Mucosa of gallbladder (tissue), 1 donor: ENCODE measurements at regions not wholly inside any gene's neighbourhood (a gene's known extent, or its start where the extent isn't known, plus 50 kb on each side); places are given as distances from the start of the nearest gene placed in this dataset.
"Not testable (repeated sequence)": the region's sequence is repeated elsewhere in the genome, so short reads cannot be mapped to it uniquely, and the experiment has no call there.

Source experiments
- DNase-seq: peaks from one replicate; pipeline ENCODE4 v3.0.0-alpha.2; 2020; ENCODE audit warnings: low spot score
- donor health status: DM: no; HTN: no; CAD: no.

DNA sequence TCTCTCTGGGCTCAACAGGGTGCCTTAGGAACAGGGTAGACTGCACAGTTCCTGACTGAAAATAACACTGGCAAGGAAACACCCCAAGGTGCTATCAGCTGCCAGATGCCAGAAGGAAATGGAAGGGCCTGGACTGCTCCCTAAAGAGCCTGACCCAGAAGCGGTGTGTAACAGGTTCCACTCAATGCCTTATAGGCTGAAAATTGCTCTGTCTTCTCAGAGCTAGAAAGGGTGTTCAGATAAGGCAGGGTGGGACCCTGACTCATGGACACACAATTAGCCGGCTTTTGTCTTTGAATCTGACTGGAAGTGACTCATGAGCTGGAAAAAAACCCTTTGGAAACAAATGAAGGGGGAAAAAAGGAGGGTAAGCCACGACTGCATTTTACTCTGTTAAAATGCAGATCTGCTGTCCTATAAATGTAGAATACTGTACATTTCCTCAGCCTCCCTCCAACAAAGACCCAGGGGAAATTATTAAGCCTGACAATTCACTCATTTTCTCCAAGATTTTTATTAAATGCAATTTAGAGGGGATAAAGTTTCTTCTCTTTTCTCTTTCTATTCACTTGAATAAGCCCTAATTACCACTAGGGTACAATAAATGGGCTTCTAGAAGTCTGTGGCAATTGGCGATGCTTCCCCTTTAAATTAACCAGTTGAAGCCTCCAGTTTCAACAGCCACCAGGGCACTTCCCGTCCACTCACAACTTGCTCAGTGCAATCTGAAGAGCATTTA, 160.2 kb upstream of the TBL1XR1 start:
- peak; percentile 43 for DNase-seq

- peak; percentile 64 for DNase-seq
These were observed 161.1 kb upstream of the TBL1XR1 start for GRCh38 chr3:177358091-177358976.

- peak; percentile 29 for DNase-seq
These were observed 161.8 kb upstream of the TBL1XR1 start for GRCh38 chr3:177358977-177359592.

DNA sequence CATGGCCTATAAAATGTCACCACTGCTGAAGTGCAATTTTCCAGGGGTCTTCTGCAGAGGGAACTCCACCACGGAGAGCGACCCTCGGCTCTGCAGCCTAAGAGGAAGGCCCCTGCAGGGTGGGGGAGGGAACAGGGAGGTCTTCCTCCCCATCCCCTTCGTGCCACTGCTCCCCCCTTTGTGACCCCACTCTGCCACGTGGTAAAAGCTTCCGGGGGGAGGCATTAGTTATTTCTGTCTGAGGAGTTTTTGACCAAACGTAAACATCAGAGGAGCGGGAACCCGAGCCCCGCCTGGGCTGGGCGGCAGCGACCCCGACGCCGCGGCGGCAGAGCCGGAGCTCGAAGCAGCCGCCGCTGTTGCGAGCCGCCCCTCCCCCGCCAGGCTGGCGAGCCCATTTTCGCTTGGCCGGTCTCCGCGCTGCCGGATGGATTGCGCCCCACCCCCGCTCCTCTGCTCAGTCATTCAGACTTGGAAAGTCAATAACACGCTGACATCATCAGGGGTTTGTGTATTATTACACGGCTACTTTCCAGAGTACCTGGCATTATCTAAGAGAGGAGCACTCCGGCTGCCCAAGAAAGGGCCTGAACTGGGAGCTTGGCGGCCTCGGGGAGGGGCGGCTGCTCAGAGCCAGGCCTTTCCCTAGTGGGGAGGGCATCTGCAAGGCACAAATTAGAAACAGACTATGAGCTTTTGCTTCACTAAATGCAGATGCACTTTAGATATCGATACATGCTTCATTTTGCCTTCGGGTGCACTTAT, 162.5 kb upstream of the TBL1XR1 start:
- DNase-seq = peak; percentile 96

DNA sequence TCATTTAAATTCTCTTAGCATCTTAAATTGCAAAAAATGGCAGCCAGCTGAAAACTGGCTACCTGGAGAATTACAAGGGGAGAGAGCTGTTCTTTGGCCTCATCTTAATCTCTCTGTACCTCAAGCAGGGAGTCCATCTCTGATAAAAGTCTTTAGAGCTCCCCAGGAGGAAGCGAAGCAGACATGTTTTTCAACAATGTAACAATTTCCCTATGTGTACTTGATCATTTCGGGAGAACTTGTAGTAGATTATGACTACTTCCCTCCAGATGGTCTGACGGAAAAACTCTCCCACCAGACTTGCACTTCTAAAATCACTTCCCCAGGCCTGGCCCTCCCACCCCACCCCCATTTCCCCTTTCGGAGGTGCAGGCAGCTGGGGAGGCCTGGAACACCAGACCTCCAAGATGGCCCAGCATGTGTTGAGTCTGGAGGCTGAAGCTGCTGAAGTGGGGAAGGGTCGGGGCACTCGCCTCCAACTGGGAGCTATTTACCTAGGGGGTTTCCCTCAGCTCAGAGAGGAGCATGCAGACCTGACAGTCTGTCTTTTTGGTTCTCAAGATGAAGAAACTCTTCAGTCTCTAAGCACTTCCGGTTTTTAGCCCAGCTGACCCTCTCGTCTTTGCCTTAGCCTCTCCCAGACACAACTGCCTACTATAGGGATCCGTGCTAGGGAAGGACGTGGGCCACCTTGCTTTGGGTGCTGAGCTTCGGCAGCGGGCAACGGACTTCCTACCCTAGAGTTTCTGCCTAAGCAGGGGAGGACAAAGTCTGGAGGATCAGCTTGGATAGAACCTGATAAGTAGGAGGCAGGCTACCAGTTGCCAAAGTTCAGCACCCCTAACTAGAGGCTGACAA, 164.0 kb upstream of the TBL1XR1 start:
- no peak for DNase-seq

DNA sequence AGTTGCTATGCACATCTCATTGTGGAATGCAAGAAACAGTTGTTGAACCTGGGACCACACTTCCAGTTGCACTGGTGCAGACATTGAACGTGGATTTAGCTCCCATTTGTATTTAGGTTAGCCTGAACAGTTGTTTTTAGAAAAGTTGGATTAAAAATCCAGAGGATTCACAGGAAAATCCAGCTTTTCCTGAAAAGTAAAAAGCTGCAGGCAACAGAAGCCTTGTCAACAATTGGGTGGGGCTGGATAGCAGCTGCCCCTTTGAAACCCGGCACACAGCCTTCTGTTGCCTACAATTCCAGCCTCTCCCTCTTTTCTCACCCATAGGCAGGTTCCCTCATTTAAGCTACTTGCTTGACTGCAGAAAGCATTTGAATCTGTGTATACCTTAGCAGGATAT, 165.3 kb upstream of the TBL1XR1 start:
- DNase-seq = no peak

DNA sequence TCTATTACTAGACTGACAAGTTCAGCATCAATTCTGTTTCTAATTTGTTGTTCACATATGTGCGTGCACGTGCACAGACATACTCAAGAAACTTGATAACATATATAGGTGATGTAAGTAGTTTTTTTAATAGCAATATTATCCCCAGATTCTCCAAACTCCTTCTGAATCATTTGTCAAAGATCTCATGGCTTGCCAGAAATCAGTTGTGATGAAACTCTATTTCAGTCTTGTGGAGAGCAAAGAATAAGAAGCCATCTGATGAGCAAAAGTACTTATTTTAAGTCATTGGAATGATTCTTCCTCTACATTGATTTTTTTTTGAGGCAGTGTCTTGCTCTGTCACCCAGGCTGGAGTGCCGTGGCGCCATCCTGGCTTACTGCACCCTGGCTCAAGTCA, 167.0 kb upstream of the TBL1XR1 start:
- no peak for DNase-seq

- not testable (repeated sequence) for DNase-seq
These were observed 168.0 kb upstream of the TBL1XR1 start for GRCh38 chr3:177365294-177365693.

- DNase-seq = no peak
These were observed 170.5 kb upstream of the TBL1XR1 start for GRCh38 chr3:177367788-177368187.

DNA sequence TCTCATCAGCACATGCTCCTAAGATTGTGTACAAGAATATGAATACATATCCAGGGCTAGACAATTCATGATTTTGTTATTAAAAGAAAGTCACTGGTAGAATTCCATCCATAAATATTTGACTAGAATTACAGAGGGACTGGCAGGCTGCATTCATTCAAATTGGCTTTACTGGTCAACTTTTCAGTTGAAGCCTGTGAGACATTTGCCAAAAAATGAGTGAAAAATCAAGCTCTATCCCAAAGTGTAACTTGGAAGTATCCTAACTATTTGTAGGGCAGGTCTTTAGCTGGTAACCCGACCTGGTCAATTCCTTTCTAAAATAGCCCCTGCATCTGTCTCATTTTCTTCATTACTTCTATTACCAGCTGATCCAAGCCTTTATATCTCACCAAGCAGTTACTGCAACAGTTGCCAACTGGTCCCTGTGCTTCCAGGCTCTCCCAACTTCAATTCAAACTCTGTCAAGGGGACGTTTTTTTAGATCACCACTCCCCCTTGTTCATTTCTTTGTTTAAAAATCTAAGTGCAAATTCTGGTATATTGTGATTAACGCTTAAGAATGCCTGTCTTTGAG, 173.1 kb upstream of the TBL1XR1 start:
- no peak for DNase-seq

- no peak for DNase-seq
These were observed 173.9 kb upstream of the TBL1XR1 start for GRCh38 chr3:177371146-177371545.

GRCh38 chr3:177371888-177372287, 174.6 kb upstream of the TBL1XR1 start:
- no peak for DNase-seq

- no peak for DNase-seq
These were observed 177.0 kb upstream of the TBL1XR1 start for GRCh38 chr3:177374323-177374722.

- no peak for DNase-seq
These were observed 178.0 kb upstream of the TBL1XR1 start for GRCh38 chr3:177375316-177375715.

DNA sequence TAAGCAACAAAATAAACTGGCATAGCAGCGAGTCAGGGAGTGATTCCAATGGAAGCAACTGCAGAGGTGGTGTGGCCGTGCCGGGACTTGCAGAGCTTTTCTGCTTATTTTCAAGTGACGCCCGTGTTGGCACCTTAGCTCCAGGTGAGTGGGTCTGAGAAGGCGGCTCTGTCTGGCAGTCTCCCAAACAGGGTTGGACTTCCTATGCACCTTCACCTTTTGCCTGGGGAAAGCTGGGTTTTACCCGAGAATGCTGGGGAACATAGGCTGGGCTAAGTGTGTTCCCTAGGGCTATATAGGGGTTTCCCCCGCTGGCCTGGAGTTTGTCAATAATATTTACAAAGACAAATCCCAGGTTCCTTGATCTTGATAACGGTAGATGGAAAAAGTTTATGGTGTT, 179.9 kb upstream of the TBL1XR1 start:
- DNase-seq = no peak

DNA sequence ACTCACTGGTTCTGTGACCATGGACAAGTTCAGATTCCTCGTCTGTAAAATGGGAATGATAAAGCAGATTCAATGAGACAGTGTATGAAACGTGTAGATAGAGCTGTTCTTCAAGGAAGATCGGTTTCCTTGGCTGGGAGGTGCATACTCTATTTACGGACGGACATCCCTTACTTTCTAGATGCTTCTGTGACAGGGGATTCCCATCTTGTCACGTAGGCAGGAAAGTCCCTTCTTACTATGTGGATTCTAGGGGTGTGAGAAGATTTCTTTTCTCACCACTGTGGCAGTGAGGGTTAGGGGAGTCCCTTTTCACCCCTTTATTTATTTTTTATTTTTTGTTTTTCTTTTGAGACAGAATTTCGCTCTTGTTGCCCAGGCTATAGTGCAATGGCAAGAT, 180.9 kb upstream of the TBL1XR1 start:
- DNase-seq = no peak

DNA sequence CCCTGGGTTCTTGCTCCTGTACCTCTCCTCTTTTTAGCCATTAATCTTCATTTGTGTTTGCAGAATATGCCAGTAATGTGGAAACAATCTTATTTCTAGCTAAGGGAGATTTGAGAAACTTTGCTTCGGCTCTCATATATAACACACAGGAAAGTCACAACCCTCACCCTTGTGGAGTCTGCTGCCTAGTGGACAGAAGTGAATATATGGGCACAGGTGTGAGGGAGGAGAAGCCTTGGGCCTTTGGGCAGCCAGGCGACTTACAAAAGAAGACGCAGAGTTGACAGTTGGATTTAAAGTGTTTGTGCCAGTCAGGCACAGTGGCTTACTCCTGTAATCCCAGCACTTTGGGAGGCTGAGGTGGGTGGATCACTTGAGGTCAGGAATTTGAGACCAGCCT, 181.8 kb upstream of the TBL1XR1 start:
- no peak for DNase-seq

DNA sequence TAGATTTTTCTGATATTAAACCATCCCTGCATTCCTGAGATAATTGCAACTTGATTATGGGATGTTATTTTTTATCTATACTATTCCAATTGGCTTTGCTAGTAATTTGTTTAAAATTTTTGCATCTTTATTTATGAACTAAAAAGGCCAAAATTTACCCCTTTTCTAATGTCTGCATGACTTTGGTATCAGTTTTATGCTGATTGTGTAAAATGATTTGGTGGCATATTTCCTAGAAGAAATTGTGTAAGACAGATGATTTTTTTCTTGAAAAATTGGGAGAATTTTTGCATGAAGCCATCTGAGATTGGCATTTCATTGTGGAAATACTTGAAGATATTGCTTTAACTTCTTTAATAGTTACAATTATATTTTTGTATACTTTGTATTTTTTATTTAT, 183.8 kb upstream of the TBL1XR1 start:
- DNase-seq = no peak

GRCh38 chr3:177382944-177383343, 185.7 kb upstream of the TBL1XR1 start:
- no peak for DNase-seq

DNA sequence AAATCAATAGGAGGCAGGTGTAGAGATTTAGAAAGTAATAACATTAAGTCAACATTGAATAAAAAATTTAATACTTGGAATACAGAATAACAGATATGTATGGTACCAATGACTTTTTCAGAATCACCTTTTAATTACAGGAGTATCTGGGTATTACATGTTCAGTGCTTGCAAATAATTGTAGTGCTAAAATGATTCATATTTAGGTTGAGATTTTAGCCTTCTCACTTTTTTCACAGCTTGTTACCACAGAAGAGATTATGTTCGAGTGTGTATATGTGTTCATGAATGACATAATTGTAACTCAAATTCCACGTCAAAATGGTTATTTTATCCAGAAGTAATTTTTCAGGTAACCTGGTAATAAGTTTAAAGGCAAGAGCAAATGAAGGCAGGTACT, 187.9 kb upstream of the TBL1XR1 start:
- DNase-seq = no peak
